Endothelial cell of umbilical vein (primary cell): ENCODE measurements at regions not wholly inside any gene's neighbourhood (a gene's known extent, or its start where the extent isn't known, plus 50 kb on each side); places are given as distances from the start of the nearest gene placed in this dataset.

ENCODE experiments used
- POLR2A ChIP-seq: IDR thresholded peaks from 2 replicates; pipeline ENCODE4 v1.6.1; 2012; ENCODE audit warnings: low read depth, mild to moderate bottlenecking, control low read depth, low read length
- TF ChIP-seq, protein P1 (sequence below): IDR thresholded peaks from 2 replicates; pipeline ENCODE4 v1.6.1; 2011; ENCODE audit not compliant: insufficient read depth, insufficient read length

- TF ChIP-seq, protein P1, sequence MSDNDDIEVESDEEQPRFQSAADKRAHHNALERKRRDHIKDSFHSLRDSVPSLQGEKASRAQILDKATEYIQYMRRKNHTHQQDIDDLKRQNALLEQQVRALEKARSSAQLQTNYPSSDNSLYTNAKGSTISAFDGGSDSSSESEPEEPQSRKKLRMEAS: no peak
- TF ChIP-seq POLR2A: no peak
These were observed 504.1 kb downstream of the NTRK3 start for GRCh38 chr15:87752250-87752951.
